Activated CD8-positive, alpha-beta memory T cell treated with anti-CD3 and anti-CD28 coated beads, Interleukin-2, amount 50 U/mL, for 48 hours (primary cell): ENCODE measurements at regions not wholly inside any gene's neighbourhood (a gene's known extent, or its start where the extent isn't known, plus 50 kb on each side); places are given as distances from the start of the nearest gene placed in this dataset.
"Not testable (repeated sequence)": the region's sequence is repeated elsewhere in the genome, so short reads cannot be mapped to it uniquely, and the experiment has no call there.

Source experiments
- DNase-seq: peaks from one replicate; pipeline ENCODE4 v3.0.0-alpha.2; 2020

GRCh38 chr20:48350313-48350988 is 477.3 kb downstream of the PREX1 start:
- no peak for DNase-seq

DNA sequence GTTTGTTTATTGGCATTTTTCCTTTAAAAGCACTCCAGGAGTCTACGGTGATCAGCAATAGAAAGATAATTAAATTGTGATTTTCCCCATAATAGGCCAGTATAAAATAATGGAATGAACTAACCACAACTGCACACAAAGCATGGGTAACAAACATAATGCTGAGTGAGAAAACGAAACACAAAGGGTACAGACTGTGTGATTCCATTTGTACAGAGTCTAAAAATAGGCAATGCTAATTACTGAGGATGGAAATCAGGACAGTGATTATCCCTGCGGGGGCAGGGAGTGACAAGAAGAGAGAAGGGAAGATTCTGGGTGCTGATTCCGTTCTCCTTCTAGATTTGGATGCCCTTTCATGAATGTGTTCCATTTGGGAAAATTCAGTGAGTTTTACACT is 478.1 kb downstream of the PREX1 start:
- no peak for DNase-seq

GRCh38 chr20:48348022-48348421 is 479.8 kb downstream of the PREX1 start:
- no peak for DNase-seq

- DNase-seq = no peak
Measured at GRCh38 chr20:48342822-48343513, 484.8 kb downstream of the PREX1 start.

GRCh38 chr20:48340883-48341281 is 486.9 kb downstream of the PREX1 start:
- DNase-seq = no peak

DNA sequence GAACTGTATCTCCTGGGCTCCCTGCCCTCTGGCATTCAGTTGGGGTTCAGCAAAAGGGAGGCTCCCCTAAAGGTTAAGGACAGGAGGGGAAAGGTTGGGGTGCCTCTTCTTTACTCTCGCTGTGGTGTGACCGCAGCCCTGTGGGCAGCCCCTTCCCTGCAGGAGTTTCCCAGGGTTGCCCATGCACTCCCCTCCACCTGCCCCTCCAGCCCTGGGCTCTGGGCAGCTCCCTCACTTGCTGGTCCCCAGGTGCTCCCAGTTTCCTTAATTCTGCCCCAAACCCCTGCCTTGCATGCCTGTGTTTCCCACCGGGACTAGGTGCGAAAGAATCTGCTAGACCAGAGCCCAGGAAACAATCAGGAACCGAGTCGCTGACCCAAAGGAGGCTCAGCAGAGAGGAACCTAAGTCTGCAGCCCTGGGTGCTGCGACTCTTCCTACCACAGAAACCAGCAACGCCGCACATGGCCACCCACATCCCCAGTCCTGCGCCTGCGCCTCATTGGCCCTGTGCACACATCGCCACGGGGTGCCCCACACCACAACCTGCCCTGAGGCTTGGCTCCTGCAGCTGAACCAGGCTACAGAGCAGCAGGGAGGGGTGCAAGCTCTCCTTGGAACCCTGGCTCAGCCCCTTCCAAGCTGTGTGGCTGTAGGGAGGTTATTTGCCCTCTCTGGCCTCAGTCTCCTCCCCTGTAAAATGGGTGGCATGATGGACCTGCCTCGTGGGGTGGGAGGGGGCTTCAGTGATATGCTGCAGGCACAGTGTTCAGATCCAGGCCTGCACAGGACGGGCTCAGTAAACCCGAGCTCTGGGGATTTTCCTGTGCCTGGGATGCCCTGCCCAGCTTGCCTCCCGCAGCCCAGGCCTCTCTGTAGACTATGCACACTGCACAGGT is 487.6 kb downstream of the PREX1 start:
- DNase-seq = no peak

DNA sequence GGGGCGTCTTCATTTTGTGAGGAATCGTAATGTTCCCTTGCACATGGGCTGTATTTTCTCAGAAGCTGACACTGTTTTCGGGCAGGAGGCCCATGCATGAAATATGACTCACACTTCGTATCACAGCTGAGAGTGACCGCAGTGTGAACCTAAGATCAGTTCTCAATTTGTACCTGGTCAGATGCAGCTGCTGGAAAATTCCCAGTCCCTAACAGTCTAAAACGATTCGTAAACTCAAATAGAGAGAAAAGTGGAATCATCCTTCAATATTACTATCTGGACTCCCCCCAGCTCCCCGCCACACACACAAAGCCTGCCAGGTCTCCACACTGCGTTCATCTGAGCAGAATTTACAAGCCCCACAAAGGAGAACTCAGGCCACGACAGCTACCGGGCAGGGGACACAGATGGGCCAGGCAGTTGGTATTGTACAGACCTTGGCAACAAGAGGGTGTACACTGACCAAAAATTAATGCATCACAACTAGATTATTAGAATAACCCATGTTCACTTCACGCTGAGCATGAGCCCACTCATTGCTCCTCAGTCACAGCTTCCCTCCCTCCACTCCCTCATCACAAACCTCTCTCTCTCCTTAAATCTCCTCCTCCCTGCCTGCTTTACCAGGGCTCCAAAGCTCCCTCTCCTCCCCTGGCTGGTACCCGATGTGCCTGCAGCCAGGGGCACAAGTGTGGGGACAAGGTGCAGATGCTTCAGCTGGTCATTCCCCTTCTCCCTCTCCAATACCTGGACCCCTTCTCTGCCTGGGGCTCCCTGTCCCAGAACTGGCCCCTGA is 488.4 kb downstream of the PREX1 start:
- no peak for DNase-seq

DNA sequence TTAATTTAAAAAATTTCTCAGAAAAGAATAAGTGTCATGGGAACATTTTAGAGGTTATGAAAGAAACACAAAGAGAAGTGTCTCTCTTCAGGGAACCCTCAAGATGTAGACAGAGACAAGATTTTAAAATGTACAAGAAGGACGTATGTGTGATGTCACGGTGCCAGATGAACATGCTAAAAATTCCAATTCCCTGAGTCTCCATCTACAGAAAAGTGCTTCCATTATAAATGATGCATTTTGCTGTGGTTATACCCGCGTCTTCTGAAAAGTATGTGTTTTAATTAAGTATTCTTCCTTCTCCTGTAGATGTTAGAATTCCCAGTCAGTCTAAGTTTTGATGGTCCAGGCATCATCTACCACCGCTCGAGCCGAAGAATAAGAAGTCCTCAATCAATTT is 489.1 kb downstream of the PREX1 start:
- DNase-seq = no peak

DNA sequence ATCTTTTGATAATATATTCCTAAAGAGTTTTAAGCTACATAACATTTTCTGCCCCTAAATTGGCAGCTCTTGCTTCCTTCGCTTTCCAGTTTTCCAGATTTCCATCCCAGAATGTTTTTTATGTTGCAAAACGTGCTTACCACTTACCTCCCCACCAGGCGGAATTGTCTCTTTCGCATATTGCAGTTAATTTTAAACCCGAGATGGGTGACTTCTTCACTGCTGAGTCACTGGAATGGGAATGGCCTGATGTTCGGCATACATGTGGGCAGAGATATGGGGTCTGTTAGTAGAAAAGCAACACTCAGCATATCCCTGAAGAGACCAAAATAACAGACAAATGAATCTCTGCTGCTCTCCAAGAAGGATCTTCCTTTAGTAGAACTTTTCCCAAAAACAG is 491.2 kb downstream of the PREX1 start:
- DNase-seq = no peak

DNA sequence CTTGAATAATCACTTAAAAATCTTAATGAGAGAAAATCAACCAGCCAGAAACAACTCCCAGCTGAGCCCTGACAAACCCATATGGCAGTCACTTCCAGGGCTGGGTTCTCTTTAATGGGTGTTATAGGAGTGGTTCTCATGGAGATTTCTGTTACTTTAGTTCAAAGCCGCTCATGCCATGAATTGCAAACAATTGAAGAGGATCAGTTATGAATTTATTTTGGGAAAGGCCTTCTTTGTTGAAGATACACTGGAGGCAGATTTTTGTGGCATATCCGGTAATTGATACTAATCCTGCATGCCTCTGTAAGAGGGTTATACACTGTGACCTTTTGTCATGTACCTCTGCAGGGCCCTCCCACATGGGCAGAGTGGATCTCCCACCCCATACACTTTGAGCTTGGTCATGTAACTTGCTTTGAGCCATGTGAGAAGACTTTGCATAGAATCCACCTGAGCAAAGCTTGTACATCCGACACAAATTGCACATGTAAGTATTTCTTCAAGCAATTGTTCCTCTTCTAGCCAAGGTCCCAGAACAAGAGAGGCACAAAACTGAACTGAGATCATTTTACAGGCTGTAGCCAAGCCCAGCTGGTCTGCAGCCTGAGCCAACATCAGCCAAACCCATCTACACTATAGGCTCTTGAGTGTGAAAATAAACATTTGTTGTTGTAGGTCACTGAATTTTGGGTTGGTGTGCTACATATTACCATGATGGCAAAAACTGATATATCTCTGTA is 492.3 kb downstream of the PREX1 start:
- no peak for DNase-seq

DNA sequence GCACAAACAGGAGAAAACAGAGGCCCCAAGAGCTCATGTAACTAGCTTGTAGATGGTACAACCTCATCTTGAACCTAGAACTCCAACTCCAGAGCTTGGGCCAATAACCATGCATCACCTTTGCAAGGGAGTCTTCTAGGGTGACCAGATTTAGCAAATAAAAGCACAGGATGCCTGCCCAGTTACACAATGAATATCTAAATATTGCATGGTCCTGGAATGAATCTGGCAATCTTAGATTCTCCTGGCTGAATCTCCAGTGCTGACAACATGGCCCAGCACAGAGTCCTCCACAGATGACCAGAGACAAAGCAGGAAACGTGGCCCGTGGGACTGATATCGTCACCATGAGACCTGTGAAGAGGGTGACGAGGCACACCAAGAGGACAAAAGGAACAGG is 494.1 kb downstream of the PREX1 start:
- no peak for DNase-seq

- no peak for DNase-seq
Measured at GRCh38 chr20:48332555-48332954, 495.2 kb downstream of the PREX1 start.

DNA sequence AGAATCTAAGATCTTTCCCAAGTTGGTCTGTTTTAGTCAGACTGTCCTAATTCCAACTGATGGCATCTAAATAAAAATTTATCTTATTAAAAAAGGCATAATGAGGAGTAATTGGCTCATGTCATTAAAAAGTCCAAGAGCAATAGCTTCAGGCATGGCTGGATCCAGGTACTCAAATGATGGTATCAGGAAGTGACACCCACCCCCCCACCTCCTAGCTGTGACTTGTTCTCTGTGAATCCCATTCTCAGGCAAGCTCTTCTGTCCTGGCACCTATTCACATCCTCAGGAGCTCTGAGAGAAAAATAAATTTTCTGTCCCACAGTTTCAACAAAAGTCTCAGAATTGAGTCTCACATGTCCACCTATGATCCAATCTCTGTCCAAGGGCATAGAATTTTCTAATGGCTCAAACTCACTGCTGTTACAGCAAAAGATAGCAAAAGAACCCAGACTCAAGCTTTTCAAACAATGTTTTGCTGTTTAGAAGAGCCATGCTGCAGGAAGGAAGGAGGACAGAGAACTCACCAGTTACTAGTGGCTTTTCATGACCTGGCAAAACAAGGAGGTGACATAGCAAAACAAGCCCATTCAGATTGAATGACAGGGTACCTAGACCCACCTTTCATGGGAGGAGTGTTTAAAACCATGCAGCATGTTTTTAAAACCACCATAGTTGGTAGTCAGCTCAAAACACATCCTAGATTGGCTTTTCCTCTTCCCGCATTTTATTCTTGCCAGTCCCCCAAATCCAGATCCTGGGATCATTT is 496.1 kb downstream of the PREX1 start:
- no peak for DNase-seq

- DNase-seq = no peak
Measured at GRCh38 chr20:48329676-48330664, 497.8 kb downstream of the PREX1 start.

- no peak for DNase-seq
Measured at GRCh38 chr20:48329031-48329615, 498.7 kb downstream of the PREX1 start.

DNA sequence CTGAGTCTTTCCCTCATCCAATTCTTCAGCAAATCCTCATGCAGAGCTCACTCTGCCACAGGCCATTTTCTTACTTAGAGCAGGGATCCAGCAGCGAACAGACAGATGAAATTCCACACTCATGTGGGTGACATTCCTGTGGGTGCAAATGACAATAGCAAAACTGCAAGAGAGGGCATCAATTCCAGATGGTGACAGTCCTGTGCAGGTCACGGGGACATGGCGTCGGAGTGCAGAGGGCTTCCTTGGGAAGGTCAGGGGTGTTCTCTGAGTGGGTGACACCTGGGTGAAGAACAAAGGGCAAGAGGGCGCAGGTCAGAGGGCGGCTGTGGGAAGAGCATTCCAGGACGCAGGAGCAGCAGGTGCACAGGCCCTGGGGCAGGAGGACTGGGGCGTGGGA is 500.0 kb downstream of the PREX1 start:
- DNase-seq = not testable (repeated sequence)

DNA sequence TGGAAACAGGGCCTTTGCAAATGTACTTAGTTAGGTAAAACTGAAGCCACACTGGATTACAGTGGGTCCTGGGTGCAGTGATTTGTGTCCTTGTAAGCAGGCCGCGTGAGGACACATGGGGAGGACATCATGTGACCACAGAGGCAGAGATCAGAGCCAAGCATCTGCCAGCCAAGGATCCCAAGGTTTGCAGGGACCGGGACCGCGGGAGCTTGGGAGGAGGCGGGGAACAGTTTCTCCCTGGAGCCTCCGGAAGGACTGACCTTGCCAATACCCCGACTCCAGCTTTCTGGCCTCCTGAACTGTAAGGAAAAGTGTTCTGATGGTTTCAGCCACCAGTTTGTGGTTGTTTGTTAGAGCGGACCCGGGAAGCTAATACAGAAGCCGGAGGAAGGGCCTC is 500.9 kb downstream of the PREX1 start:
- DNase-seq = no peak

DNA sequence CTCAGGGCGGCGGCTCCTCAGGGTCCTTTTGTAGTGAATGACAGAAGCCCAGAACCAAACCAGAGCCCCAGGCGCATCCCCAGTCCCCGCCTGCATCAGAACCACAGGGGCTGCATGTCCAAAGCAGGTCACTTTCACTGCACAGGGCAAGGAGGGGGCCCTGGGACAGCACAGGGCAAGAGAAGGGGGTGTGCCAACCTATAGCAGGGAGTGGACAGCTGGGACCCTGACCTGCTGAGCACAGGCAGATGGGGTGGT is 501.4 kb downstream of the PREX1 start:
- DNase-seq = no peak

DNA sequence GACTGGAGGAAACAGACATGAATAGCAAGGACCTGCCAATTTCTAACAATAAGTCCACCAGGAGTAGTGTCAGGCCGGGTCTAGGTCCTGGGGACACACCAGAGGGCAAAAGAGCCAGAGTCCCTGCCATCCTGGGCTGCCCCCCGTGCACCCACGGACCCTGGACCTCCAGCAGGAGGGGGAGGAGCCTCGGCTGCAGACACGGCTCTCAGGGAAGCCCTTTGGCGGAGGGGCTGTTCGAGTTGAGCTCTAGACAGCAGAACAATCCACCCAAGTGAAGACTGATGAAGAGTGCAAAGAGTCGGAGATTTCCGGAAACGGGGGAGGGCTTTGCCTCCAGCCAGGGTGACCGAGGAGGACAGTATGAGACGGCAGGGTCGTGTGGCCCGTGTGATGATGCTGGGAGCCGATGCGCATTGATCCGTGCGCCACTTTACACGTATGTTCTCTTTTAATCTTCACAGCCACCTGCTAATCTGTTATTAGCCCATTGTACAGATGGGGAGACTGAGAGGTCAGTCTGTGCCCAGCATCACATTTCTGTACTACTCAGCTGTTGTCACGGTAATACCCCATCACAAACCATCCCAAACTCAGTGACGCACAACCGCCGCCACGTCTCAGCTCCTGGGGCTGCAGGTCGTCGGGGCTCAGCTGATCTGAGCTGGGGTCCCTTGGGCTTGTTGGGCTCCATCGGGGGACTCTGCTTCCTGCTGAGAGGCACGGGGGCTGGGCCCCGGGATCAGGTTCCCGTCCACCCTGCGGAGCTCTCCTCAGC is 502.0 kb downstream of the PREX1 start:
- DNase-seq = no peak
